ENCODE measurements at regions not wholly inside any gene's neighbourhood (a gene's known extent, or its start where the extent isn't known, plus 50 kb on each side); places are given as distances from the start of the nearest gene placed in this dataset.

- Histone ChIP-seq H3K27me3 (ENCODE audit: insufficient read depth, low read depth) (no peaks in the 10 kb centered on the region), H3K9me3 (ENCODE audit: insufficient read depth, low read depth) (no peaks in the 10 kb centered on the region), H4K20me1 (ENCODE audit: insufficient read depth) (no peaks in the 10 kb centered on the region), H3K36me3 (ENCODE audit: low read depth) (no peaks in the 10 kb centered on the region), H3F3A (ENCODE audit: insufficient read depth, low read depth) (no peaks in the 10 kb centered on the region), H3K4me2 (no peak overlapping the region), H3K4me1 (replicated peaks; ENCODE audit: insufficient read depth) (no peaks in the 10 kb centered on the region), H3K4me3 (no peak overlapping the region), H2AFZ (no peak overlapping the region), H3K79me2 (ENCODE audit: low read depth) (no peaks in the 10 kb centered on the region), H3K9me2 (ENCODE audit: insufficient read depth) (no peaks in the 10 kb centered on the region), H3K27ac (no peak overlapping the region)
- TF ChIP-seq CTCF (conservative IDR thresholded peaks at IDR 0.05) (no peak), EZH2 (IDR thresholded peaks at IDR 0.05; ENCODE audit: low read depth) (no peak)
- BruUV-seq (replicated peaks): no TSS peak
- intact Hi-C loops (cut with micrococcal nuclease; ENCODE audit: unreplicated experiment): no loop called here
- ChIA-PET CTCF (no interaction called here), POLR2A (ENCODE audit: unreplicated experiment) (no interaction called here)
- no peak for DNase-seq
These were observed 338.8 kb upstream of the OR4E1 start for GRCh38 chr14:22012452-22012851.

GRCh38 chr14:22011253-22011642, 337.6 kb upstream of the OR4E1 start:
- H3K27me3 ChIP-seq (ENCODE audit: insufficient read depth, low read depth): no peaks in the 10 kb centered on the region
- CTCF ChIA-PET: no interaction called here
- no peaks in the 10 kb centered on the region for H3K9me2 ChIP-seq (ENCODE audit: insufficient read depth)
- DNase-seq: no peak
- no TSS peak for BruUV-seq (replicated peaks)
- no peak overlapping the region for H2AFZ ChIP-seq
- intact Hi-C loops (cut with micrococcal nuclease; ENCODE audit: unreplicated experiment): no loop called here
- no peaks in the 10 kb centered on the region for H3K79me2 ChIP-seq (ENCODE audit: low read depth)
- H3K27ac ChIP-seq: no peak overlapping the region
- H3K4me2 ChIP-seq: no peak overlapping the region
- H4K20me1 ChIP-seq (ENCODE audit: insufficient read depth): no peaks in the 10 kb centered on the region
- H3K4me3 ChIP-seq: no peak overlapping the region
- POLR2A ChIA-PET (ENCODE audit: unreplicated experiment): no interaction called here
- no peaks in the 10 kb centered on the region for H3K9me3 ChIP-seq (ENCODE audit: insufficient read depth, low read depth)
- H3K4me1 ChIP-seq (replicated peaks; ENCODE audit: insufficient read depth): no peaks in the 10 kb centered on the region
- H3K36me3 ChIP-seq (ENCODE audit: low read depth): no peaks in the 10 kb centered on the region
- TF ChIP-seq CTCF (conservative IDR thresholded peaks at IDR 0.05): no peak
- TF ChIP-seq EZH2 (IDR thresholded peaks at IDR 0.05; ENCODE audit: low read depth): no peak
- H3F3A ChIP-seq (ENCODE audit: insufficient read depth, low read depth): no peaks in the 10 kb centered on the region

DNA sequence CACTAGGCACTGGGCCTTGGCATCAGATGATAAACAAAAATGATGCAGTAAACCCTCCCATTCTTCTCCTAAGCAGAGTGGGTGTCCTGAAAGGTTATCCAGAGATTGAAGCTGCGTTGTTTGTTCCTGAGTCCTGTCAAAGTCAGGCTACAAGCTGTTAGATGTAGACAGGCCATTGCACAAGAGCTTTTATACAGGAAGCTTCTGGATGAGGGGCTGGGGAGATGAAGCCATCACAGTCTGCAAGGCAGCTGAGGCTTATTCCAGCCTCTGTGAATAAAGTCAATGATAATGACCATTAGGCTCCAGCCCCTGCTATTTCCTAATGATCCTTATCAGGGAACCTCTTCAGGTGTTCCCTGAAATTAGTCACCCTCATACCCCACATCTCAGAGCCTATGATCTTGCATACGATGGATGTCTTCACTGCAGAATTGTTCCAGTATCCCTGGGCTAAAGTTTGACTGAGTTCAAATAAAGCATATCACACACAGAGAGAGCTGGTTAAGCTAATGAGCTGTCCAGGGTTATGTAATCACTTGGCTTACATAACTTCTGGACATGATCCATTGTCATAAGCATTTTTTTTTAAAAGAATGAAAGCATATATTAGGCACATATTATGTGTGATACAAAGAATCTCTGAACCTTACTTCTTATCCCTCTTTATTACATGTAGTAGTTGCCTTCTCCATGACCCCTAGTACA, 337.1 kb upstream of the OR4E1 start:
- CTCF ChIA-PET: no interaction called here
- Histone ChIP-seq H3K79me2 (ENCODE audit: low read depth) (no peaks in the 10 kb centered on the region), H2AFZ (no peak overlapping the region), H4K20me1 (ENCODE audit: insufficient read depth) (no peaks in the 10 kb centered on the region), H3K27me3 (ENCODE audit: insufficient read depth, low read depth) (no peaks in the 10 kb centered on the region), H3K4me3 (no peak overlapping the region), H3K4me2 (no peak overlapping the region), H3K9me2 (ENCODE audit: insufficient read depth) (no peaks in the 10 kb centered on the region), H3K27ac (no peak overlapping the region), H3F3A (ENCODE audit: insufficient read depth, low read depth) (no peaks in the 10 kb centered on the region), H3K36me3 (ENCODE audit: low read depth) (no peaks in the 10 kb centered on the region), H3K4me1 (replicated peaks; ENCODE audit: insufficient read depth) (no peaks in the 10 kb centered on the region), H3K9me3 (ENCODE audit: insufficient read depth, low read depth) (no peaks in the 10 kb centered on the region)
- TF ChIP-seq EZH2 (IDR thresholded peaks at IDR 0.05; ENCODE audit: low read depth) (no peak), CTCF (conservative IDR thresholded peaks at IDR 0.05) (no peak)
- intact Hi-C loops (cut with micrococcal nuclease; ENCODE audit: unreplicated experiment): no loop called here
- no peak for DNase-seq
- POLR2A ChIA-PET (ENCODE audit: unreplicated experiment): no interaction called here
- BruUV-seq (replicated peaks): no TSS peak

Measured in PC-9 (cell line).